Bronchial epithelial cell (primary cell): ENCODE measurements at regions not wholly inside any gene's neighbourhood (a gene's known extent, or its start where the extent isn't known, plus 50 kb on each side); places are given as distances from the start of the nearest gene placed in this dataset.

ENCODE experiments used
- DNase-seq: peaks from one replicate; pipeline ENCODE4 v3.0.0-alpha.2; 2010; ENCODE audit warnings: low read depth
- FAIRE-seq: peaks from 2 replicates; lab custom pipeline; 2011; peaks lifted over from hg19 to GRCh38; lab: Jason Lieb, UNC
- H3K27me3 ChIP-seq: 2 replicates; pipeline ENCODE4 v1.5.1; 2011; ENCODE audit warnings: low read length; ENCODE audit not compliant: control insufficient read depth, insufficient read depth
- H3K36me3 ChIP-seq: 2 replicates; pipeline ENCODE4 v1.5.1; 2011; ENCODE audit warnings: low read length; ENCODE audit not compliant: control insufficient read depth, insufficient read depth
- H3K4me3 ChIP-seq: 2 replicates; pipeline ENCODE4 v1.5.1; 2011; ENCODE audit warnings: mild to moderate bottlenecking, low read depth, low read length, control low read depth
- TF ChIP-seq, protein P1 (sequence below): IDR thresholded peaks from 2 replicates; pipeline ENCODE4 v1.5.1; 2011; ENCODE audit warnings: mild to moderate bottlenecking, moderate library complexity, low read length, control low read depth, inconsistent platforms; ENCODE audit not compliant: insufficient read depth, severe bottlenecking

GRCh38 chr16:85983606-85984230, 84.8 kb downstream of the IRF8 start:
- FAIRE-seq (no peak), DNase-seq (no peak)
- Histone ChIP-seq H3K36me3 (no peaks in the 10 kb centered on the region), H3K27me3 (no peaks in the 10 kb centered on the region), H3K4me3 (no peak overlapping the region)
- TF ChIP-seq, protein P1, sequence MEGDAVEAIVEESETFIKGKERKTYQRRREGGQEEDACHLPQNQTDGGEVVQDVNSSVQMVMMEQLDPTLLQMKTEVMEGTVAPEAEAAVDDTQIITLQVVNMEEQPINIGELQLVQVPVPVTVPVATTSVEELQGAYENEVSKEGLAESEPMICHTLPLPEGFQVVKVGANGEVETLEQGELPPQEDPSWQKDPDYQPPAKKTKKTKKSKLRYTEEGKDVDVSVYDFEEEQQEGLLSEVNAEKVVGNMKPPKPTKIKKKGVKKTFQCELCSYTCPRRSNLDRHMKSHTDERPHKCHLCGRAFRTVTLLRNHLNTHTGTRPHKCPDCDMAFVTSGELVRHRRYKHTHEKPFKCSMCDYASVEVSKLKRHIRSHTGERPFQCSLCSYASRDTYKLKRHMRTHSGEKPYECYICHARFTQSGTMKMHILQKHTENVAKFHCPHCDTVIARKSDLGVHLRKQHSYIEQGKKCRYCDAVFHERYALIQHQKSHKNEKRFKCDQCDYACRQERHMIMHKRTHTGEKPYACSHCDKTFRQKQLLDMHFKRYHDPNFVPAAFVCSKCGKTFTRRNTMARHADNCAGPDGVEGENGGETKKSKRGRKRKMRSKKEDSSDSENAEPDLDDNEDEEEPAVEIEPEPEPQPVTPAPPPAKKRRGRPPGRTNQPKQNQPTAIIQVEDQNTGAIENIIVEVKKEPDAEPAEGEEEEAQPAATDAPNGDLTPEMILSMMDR, result no peak

- DNase-seq (no peak), FAIRE-seq (peak; percentile 13)
- no peaks in the 10 kb centered on the region for H3K36me3 ChIP-seq
- H3K27me3 ChIP-seq, result peaks cover under 1% of the 10 kb centered on the region
- TF ChIP-seq, protein P1, result no peak
- no peak overlapping the region for H3K4me3 ChIP-seq
These were observed 85.4 kb downstream of the IRF8 start for GRCh38 chr16:85984231-85984880.

DNA sequence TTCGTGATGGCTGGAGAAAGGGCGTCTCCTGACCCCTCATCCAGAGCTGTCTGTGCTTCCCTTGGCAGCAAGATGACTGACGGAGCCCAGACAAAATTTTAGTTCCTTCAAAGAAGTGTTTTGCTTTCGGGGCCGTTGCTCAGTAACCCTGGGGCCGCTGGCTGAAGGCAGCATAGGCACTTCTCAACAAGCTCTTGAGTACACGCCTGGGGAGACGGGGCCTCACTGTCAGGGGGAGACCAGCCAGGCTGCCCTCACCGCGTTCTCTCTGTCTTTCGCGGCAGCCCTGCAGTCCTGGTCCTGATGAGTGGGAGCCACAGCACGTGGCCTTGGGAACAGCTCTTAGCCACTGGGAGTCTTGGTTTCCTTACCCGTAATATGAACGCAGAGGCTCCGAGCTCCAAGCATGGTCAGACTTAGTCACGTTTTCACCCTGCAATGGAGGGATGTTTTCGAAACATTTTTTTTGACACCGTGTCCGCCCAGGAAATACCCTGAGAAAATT, 86.0 kb downstream of the IRF8 start:
- Histone ChIP-seq H3K36me3 (no peaks in the 10 kb centered on the region), H3K4me3 (no peak overlapping the region), H3K27me3 (peaks cover 2% of the 10 kb centered on the region)
- TF ChIP-seq, protein P1, result no peak
- FAIRE-seq (no peak), DNase-seq (no peak)

- Histone ChIP-seq H3K4me3 (no peak overlapping the region), H3K27me3 (peaks cover 2% of the 10 kb centered on the region), H3K36me3 (no peaks in the 10 kb centered on the region)
- TF ChIP-seq, protein P1, result peak; percentile 37
- FAIRE-seq (no peak), DNase-seq (no peak)
These were observed 88.2 kb downstream of the IRF8 start for GRCh38 chr16:85986931-85987749.

GRCh38 chr16:85987750-85988078, 88.8 kb downstream of the IRF8 start:
- H3K36me3 ChIP-seq, result no peaks in the 10 kb centered on the region
- FAIRE-seq, result no peak
- H3K27me3 ChIP-seq, result peaks cover 2% of the 10 kb centered on the region
- H3K4me3 ChIP-seq, result no peak overlapping the region
- no peak for DNase-seq
- TF ChIP-seq, protein P1, result no peak
